Naive B cell (primary cell): ENCODE measurements at regions not wholly inside any gene's neighbourhood (a gene's known extent, or its start where the extent isn't known, plus 50 kb on each side); places are given as distances from the start of the nearest gene placed in this dataset.

Source experiments
- ATAC-seq, 2 donors: fragments of 150-1000 bp; cut with Tn5 transposase; 2 replicates each; pipeline ENCODE4 v1.10.0; 2021; ENCODE audit warnings: low read depth in 2 of 2, mild to moderate bottlenecking in 2 of 2, moderate library complexity in 2 of 2
- DNase-seq: peaks from one replicate; pipeline ENCODE4 v3.0.0; 2022
- H3K27ac Mint-ChIP-seq, 6 donors: one replicate each; pipeline ENCODE4 v1.8.0; 2020 to 2022; ENCODE audit warnings: mild to moderate bottlenecking in 6 of 6, mixed read lengths in 6 of 6, moderate library complexity in 5 of 6, inconsistent platforms in 2 of 6
- H3K27me3 Mint-ChIP-seq, 3 donors: one replicate each; pipeline ENCODE4 v1.8.0; 2021 to 2022; ENCODE audit warnings: mixed read lengths in 3 of 3, mild to moderate bottlenecking in 1 of 3
- H3K36me3 Mint-ChIP-seq, 2 donors: one replicate each; pipeline ENCODE4 v1.8.0; 2020 to 2022; ENCODE audit warnings: mixed read lengths in 2 of 2, inconsistent platforms in 1 of 2, mild to moderate bottlenecking in 1 of 2
- H3K4me1 Mint-ChIP-seq, 3 donors: one replicate each; pipeline ENCODE4 v1.8.0; 2020 to 2022; ENCODE audit warnings: mixed read lengths in 3 of 3, inconsistent platforms in 1 of 3, mild to moderate bottlenecking in 1 of 3, moderate library complexity in 1 of 3
- H3K4me3 Mint-ChIP-seq, 8 donors: one replicate each; pipeline ENCODE4 v1.8.0; 2020 to 2022; ENCODE audit warnings: mild to moderate bottlenecking in 8 of 8, mixed read lengths in 8 of 8, moderate library complexity in 8 of 8, inconsistent platforms in 2 of 8
- H3K9me3 Mint-ChIP-seq, 7 donors: one replicate each; pipeline ENCODE4 v1.8.0; 2020 to 2022; ENCODE audit warnings: mixed read lengths in 7 of 7, mild to moderate bottlenecking in 5 of 7, inconsistent platforms in 2 of 7, moderate library complexity in 1 of 7

- Mint-ChIP-seq H3K36me3 (no peaks in the 10 kb centered on the region), H3K27ac (peak overlapping the region; percentile 97 to 100 (median 98)), H3K4me1 (peaks cover 70 to 88% (median 77%) of the 10 kb centered on the region in 3 donors), H3K9me3 (peaks cover 0 to 10% (median 2%) of the 10 kb centered on the region in 7 donors), H3K4me3 (peak overlapping the region; percentile 48 to 90 (median 82)), H3K27me3 (no peaks in the 10 kb centered on the region)
- ATAC-seq, result peak; percentile 79
- peak; percentile 88 for DNase-seq
These were observed 305.6 kb upstream of the STT3B start for GRCh38 chr3:31227131-31227562.

GRCh38 chr3:31230425-31231223, 302.1 kb upstream of the STT3B start:
- no peaks in the 10 kb centered on the region for H3K36me3 Mint-ChIP-seq
- peaks cover 0 to 10% (median 2%) of the 10 kb centered on the region in 7 donors for H3K9me3 Mint-ChIP-seq
- H3K4me3 Mint-ChIP-seq, result peak overlapping the region in 7 of 8 donors; percentile 21 to 67 (median 35)
- peak overlapping the region; percentile 45 to 99 (median 92) for H3K27ac Mint-ChIP-seq
- peaks cover 61 to 77% (median 72%) of the 10 kb centered on the region in 3 donors for H3K4me1 Mint-ChIP-seq
- DNase-seq, result peak; percentile 26
- ATAC-seq, result no peak
- no peaks in the 10 kb centered on the region for H3K27me3 Mint-ChIP-seq

- Mint-ChIP-seq H3K27ac (peak overlapping the region; percentile 57 to 98 (median 76)), H3K9me3 (peaks cover 0 to 8% (median under 1%) of the 10 kb centered on the region in 7 donors), H3K4me3 (peak overlapping the region; percentile 2 to 86 (median 58)), H3K27me3 (peaks cover 0 to 5% (median 0%) of the 10 kb centered on the region in 3 donors), H3K4me1 (peaks cover 46 to 60% (median 56%) of the 10 kb centered on the region in 3 donors), H3K36me3 (no peaks in the 10 kb centered on the region)
- ATAC-seq, result peak; percentile 44 to 54
- peak; percentile 54 for DNase-seq
These were observed 300.4 kb upstream of the STT3B start for GRCh38 chr3:31232055-31233025.

DNA sequence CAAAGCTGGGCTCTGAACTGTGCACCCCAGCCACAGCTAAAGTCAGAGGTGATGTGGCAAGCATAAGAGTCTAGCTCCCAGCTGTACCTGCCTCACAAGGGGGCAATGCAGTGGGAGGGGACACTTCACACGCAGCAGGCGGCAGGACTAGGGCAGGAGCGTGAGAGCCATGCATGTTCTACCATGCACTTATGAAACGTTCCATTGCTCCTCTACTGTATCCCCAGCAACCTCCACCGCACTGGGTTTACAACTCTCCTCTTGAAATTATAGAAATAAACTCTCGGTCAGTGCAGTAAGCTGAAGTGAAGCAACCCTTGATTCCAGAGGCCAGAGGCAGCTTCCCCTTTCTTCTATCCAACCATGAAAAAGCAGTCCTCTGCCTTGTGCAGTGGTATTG, 298.6 kb upstream of the STT3B start:
- Mint-ChIP-seq H3K27me3 (peaks cover 0 to 5% (median 0%) of the 10 kb centered on the region in 3 donors), H3K9me3 (peaks cover 0 to 1% (median 0%) of the 10 kb centered on the region in 7 donors), H3K4me3 (no peak overlapping the region), H3K36me3 (no peaks in the 10 kb centered on the region), H3K4me1 (peaks cover 38 to 50% (median 38%) of the 10 kb centered on the region in 3 donors), H3K27ac (peak overlapping the region in 1 of 6 donors; percentile 79)
- no peak for DNase-seq
- no peak for ATAC-seq

GRCh38 chr3:31235062-31235700, 297.5 kb upstream of the STT3B start:
- H3K36me3 Mint-ChIP-seq, result no peaks in the 10 kb centered on the region
- peaks cover 0 to 5% (median 0%) of the 10 kb centered on the region in 3 donors for H3K27me3 Mint-ChIP-seq
- ATAC-seq (no peak), DNase-seq (no peak)
- no peak overlapping the region for H3K4me3 Mint-ChIP-seq
- H3K4me1 Mint-ChIP-seq, result peaks cover 29 to 40% (median 30%) of the 10 kb centered on the region in 3 donors
- H3K27ac Mint-ChIP-seq, result peak overlapping the region in 1 of 6 donors; percentile 38
- H3K9me3 Mint-ChIP-seq, result no peaks in the 10 kb centered on the region

- peaks cover 0 to 5% (median 0%) of the 10 kb centered on the region in 3 donors for H3K27me3 Mint-ChIP-seq
- no peak overlapping the region for H3K27ac Mint-ChIP-seq
- DNase-seq (no peak), ATAC-seq (no peak)
- H3K36me3 Mint-ChIP-seq, result no peaks in the 10 kb centered on the region
- peaks cover 2 to 13% (median 3%) of the 10 kb centered on the region in 3 donors for H3K4me1 Mint-ChIP-seq
- H3K4me3 Mint-ChIP-seq, result no peak overlapping the region
- H3K9me3 Mint-ChIP-seq, result peaks cover 0 to 1% (median 0%) of the 10 kb centered on the region in 7 donors
These were observed 294.8 kb upstream of the STT3B start for GRCh38 chr3:31237887-31238286.

- H3K9me3 Mint-ChIP-seq, result peaks cover 0 to 1% (median 0%) of the 10 kb centered on the region in 7 donors
- no peaks in the 10 kb centered on the region for H3K36me3 Mint-ChIP-seq
- ATAC-seq (no peak), DNase-seq (no peak)
- H3K4me1 Mint-ChIP-seq, result no peaks in the 10 kb centered on the region
- H3K27me3 Mint-ChIP-seq, result peaks cover 0 to 5% (median 0%) of the 10 kb centered on the region in 3 donors
- H3K4me3 Mint-ChIP-seq, result no peak overlapping the region
- H3K27ac Mint-ChIP-seq, result no peak overlapping the region
These were observed 292.7 kb upstream of the STT3B start for GRCh38 chr3:31240013-31240412.

DNA sequence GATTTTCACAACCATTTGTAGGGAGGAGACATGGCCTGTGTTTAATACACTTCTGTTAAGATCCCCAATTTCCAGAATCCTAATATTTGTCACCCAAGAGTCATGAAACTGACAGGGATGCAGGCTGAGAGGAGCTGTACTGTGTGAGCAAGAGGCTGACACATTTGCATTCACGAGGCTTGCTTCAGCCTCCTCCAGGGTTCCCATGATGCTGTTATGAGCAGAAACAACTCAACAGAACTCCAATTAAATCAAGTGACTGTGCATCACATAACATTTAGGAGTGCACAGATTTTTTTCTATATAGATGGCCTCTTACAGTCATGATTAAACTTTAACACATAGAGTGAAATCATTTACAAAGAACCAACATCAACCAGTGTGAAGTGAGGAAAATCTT, 292.3 kb upstream of the STT3B start:
- H3K9me3 Mint-ChIP-seq, result peaks cover 0 to 1% (median 0%) of the 10 kb centered on the region in 7 donors

GRCh38 chr3:31240874-31241273, 291.9 kb upstream of the STT3B start:
- DNase-seq (no peak), ATAC-seq (no peak)
- Mint-ChIP-seq H3K4me1 (no peaks in the 10 kb centered on the region), H3K9me3 (peaks cover 0 to 1% (median 0%) of the 10 kb centered on the region in 7 donors), H3K4me3 (no peak overlapping the region), H3K27me3 (peaks cover 0 to 5% (median 0%) of the 10 kb centered on the region in 3 donors), H3K27ac (no peak overlapping the region), H3K36me3 (no peaks in the 10 kb centered on the region)

More for the DNA sequence above, 292.3 kb upstream of the STT3B start:
- ATAC-seq, result no peak
- Mint-ChIP-seq H3K36me3 (no peaks in the 10 kb centered on the region), H3K27ac (no peak overlapping the region), H3K4me3 (no peak overlapping the region), H3K4me1 (no peaks in the 10 kb centered on the region), H3K27me3 (peaks cover 0 to 5% (median 0%) of the 10 kb centered on the region in 3 donors)
- no peak for DNase-seq

DNA sequence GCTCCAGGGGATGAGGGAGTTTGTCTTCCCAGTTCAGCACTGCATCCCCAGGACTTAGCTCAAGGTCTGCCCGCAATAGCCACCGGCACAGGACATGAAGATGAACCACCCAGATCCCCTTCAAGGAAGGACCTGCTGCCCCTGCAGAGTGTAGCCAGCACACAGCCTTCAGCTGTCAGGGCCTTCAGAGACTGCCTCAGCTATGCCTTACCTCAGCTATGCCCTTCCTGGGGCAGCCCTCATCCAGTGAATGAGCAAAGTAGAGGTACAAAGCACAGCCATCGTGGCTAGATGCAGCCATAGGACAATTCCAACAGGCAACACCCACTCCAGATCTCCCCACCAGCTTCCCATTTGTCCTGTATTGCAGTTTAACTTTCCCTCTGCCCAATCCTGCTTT, 291.2 kb upstream of the STT3B start:
- Mint-ChIP-seq H3K27ac (no peak overlapping the region), H3K4me3 (no peak overlapping the region), H3K27me3 (no peaks in the 10 kb centered on the region), H3K36me3 (no peaks in the 10 kb centered on the region), H3K9me3 (peaks cover 0 to 1% (median 0%) of the 10 kb centered on the region in 7 donors), H3K4me1 (no peaks in the 10 kb centered on the region)
- ATAC-seq (no peak), DNase-seq (no peak)

DNA sequence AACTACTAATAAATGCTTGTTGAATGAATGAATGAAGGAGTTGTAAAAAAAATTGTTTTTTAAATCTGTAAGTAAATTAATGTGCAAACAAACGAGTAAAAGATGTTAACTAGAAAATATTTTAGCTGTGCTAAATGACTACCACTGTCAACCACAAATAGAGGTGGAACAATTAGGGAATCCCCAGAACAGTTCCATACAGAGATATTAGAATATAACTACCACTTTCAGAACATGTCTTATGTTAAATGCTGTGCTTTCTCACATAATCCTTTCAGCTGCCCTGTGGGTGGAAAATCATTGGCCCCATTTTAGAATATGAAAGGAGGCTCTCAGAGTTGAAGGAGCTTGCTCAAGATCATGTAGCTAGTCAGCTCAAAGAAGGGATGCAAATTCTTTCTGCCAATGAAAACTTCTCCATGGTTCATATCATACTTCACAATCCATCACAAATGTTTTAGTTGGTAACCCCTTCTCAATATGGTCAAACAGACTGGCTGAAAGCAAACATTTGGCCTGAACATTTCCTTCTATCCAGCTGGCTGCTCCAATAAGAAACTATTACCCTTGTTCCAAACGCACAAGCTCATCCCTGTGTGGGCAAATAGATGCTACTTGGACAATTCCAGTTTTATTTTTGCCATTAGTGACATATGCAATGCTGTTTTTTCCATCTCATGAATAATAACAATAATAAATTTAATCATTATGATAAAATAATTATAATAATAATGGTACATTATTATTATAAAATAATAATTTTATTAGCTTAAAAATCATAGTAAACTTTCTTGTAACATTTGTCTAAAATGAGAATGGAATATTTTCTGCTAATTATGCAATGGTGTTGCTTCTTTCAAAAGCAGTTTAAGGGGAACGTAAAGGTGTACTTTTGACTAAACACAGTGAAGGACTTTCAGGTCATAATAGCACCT, 290.4 kb upstream of the STT3B start:
- DNase-seq (no peak), ATAC-seq (no peak)
- Mint-ChIP-seq H3K27ac (no peak overlapping the region), H3K4me1 (peaks cover 0 to 3% (median 0%) of the 10 kb centered on the region in 3 donors), H3K36me3 (no peaks in the 10 kb centered on the region), H3K4me3 (no peak overlapping the region), H3K9me3 (peaks cover 0 to 1% (median 0%) of the 10 kb centered on the region in 7 donors), H3K27me3 (no peaks in the 10 kb centered on the region)
